Chondrocyte (in vitro differentiated cells): ENCODE measurements at regions not wholly inside any gene's neighbourhood (a gene's known extent, or its start where the extent isn't known, plus 50 kb on each side); places are given as distances from the start of the nearest gene placed in this dataset.

Experiments used
- DNase-seq: peaks from one replicate; pipeline ENCODE4 v3.0.0; 2021; ENCODE audit warnings: mixed read lengths, low spot score
- H3K27ac Mint-ChIP-seq: one replicate; pipeline ENCODE4 v1.8.0; 2021; ENCODE audit warnings: mild to moderate bottlenecking, moderate library complexity, mixed read lengths; ENCODE audit not compliant: unreplicated experiment
- H3K27me3 Mint-ChIP-seq: 2 replicates; pipeline ENCODE4 v1.8.0; 2021; ENCODE audit warnings: low read depth, mixed read lengths
- H3K36me3 Mint-ChIP-seq: 2 replicates; pipeline ENCODE4 v1.8.0; 2021; ENCODE audit warnings: low read depth, mixed read lengths
- H3K4me1 Mint-ChIP-seq: 2 replicates; pipeline ENCODE4 v1.8.0; 2021; ENCODE audit warnings: low read depth, mild to moderate bottlenecking, mixed read lengths
- H3K4me3 Mint-ChIP-seq: one replicate; pipeline ENCODE4 v1.8.0; 2021; ENCODE audit warnings: mild to moderate bottlenecking, moderate library complexity, mixed read lengths; ENCODE audit not compliant: unreplicated experiment
- H3K9me3 Mint-ChIP-seq: 2 replicates; pipeline ENCODE4 v1.8.0; 2021; ENCODE audit warnings: low read depth, mixed read lengths
- TF ChIP-seq, protein P1 (sequence below): fragments of 200-600 bp; sonication (generic); IDR thresholded peaks from 2 replicates; pipeline ENCODE4 v1.5.0; 2021; ENCODE audit warnings: antibody characterized with exemption, mild to moderate bottlenecking, moderate library complexity

DNA sequence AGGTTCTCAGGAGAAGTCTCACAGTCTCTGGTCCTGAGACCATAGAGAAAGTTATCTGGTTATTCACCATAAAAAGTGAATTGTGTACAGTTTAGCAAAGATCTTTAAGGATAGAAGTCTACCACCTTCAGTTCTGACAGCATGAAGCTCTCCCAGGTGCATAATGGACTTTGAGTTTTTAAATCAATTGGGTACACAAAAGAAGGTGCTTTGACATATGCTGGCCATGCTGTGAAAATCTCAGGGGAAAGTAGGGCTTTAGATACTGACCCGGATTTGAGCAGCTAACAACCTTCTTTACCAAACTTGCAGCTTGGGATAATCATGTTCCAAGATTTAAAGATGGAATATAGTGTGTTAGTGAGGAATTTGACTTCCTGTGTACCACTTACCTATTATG lies 264.2 kb downstream of the ZSWIM6 start:
- Mint-ChIP-seq H3K27ac (no peak overlapping the region), H3K27me3 (no peaks in the 10 kb centered on the region), H3K4me3 (no peak overlapping the region), H3K9me3 (no peaks in the 10 kb centered on the region), H3K4me1 (peaks cover 19% of the 10 kb centered on the region), H3K36me3 (peaks cover 2% of the 10 kb centered on the region)
- DNase-seq, result no peak
- TF ChIP-seq, protein P1, sequence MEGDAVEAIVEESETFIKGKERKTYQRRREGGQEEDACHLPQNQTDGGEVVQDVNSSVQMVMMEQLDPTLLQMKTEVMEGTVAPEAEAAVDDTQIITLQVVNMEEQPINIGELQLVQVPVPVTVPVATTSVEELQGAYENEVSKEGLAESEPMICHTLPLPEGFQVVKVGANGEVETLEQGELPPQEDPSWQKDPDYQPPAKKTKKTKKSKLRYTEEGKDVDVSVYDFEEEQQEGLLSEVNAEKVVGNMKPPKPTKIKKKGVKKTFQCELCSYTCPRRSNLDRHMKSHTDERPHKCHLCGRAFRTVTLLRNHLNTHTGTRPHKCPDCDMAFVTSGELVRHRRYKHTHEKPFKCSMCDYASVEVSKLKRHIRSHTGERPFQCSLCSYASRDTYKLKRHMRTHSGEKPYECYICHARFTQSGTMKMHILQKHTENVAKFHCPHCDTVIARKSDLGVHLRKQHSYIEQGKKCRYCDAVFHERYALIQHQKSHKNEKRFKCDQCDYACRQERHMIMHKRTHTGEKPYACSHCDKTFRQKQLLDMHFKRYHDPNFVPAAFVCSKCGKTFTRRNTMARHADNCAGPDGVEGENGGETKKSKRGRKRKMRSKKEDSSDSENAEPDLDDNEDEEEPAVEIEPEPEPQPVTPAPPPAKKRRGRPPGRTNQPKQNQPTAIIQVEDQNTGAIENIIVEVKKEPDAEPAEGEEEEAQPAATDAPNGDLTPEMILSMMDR, result no peak

GRCh38 chr5:61597684-61598083 lies 265.6 kb downstream of the ZSWIM6 start:
- Mint-ChIP-seq H3K27ac (no peak overlapping the region), H3K36me3 (peaks cover 2% of the 10 kb centered on the region), H3K27me3 (no peaks in the 10 kb centered on the region), H3K4me1 (peaks cover 27% of the 10 kb centered on the region), H3K4me3 (no peak overlapping the region), H3K9me3 (no peaks in the 10 kb centered on the region)
- TF ChIP-seq, protein P1, result no peak
- DNase-seq, result no peak

DNA sequence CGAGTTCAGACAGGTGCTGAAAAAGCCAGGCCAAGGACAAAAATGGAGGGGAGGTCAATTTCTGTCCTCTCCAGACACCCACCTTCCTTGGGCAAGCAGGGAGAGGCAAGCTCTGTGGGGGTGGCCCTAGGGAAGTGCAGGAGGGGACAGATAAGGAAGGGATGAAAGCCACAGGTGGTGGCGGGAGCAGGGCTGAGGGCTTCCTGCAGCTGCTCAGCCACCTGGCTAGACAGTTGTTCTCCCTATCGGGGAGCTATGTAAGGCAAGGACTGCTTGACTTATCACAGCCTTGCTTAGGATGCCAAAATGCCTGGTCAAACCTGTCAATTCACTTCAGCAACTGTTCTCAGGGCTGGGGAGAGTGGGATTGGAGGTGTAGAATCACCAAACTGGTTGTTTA lies 266.1 kb downstream of the ZSWIM6 start:
- TF ChIP-seq, protein P1, result no peak
- H3K9me3 Mint-ChIP-seq, result no peaks in the 10 kb centered on the region
- H3K4me1 Mint-ChIP-seq, result peaks cover 31% of the 10 kb centered on the region
- H3K27ac Mint-ChIP-seq, result no peak overlapping the region
- peaks cover 2% of the 10 kb centered on the region for H3K36me3 Mint-ChIP-seq
- no peaks in the 10 kb centered on the region for H3K27me3 Mint-ChIP-seq
- no peak overlapping the region for H3K4me3 Mint-ChIP-seq
- DNase-seq, result no peak

- H3K9me3 Mint-ChIP-seq, result no peaks in the 10 kb centered on the region
- peaks cover 45% of the 10 kb centered on the region for H3K4me1 Mint-ChIP-seq
- H3K27me3 Mint-ChIP-seq, result no peaks in the 10 kb centered on the region
- TF ChIP-seq, protein P1, result no peak
- no peak for DNase-seq
- peaks cover 2% of the 10 kb centered on the region for H3K36me3 Mint-ChIP-seq
- peak overlapping the region; percentile 6 for H3K27ac Mint-ChIP-seq
- H3K4me3 Mint-ChIP-seq, result no peak overlapping the region
These were observed 267.5 kb downstream of the ZSWIM6 start for GRCh38 chr5:61599370-61600122.

DNA sequence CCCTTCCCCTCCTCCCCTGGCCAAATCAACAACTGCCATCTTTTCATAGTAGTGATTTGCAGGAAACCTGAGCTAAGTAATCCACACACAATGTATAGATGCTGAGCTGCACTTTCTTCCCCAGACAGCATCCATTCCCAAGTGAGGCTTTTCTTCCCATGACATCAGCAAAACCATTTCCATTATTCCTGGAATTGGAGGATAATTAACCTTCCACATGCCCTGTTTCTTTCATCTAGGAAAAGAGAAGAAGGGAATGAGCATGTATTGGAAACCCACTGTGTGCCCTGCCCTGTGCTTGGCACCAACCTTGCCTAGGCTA lies 268.0 kb downstream of the ZSWIM6 start:
- DNase-seq, result no peak
- Mint-ChIP-seq H3K4me3 (no peak overlapping the region), H3K4me1 (peaks cover 50% of the 10 kb centered on the region), H3K9me3 (no peaks in the 10 kb centered on the region), H3K27ac (no peak overlapping the region), H3K36me3 (peaks cover 2% of the 10 kb centered on the region), H3K27me3 (no peaks in the 10 kb centered on the region)
- TF ChIP-seq, protein P1, result no peak
